CD4-positive, alpha-beta memory T cell (primary cell): ENCODE measurements at regions not wholly inside any gene's neighbourhood (a gene's known extent, or its start where the extent isn't known, plus 50 kb on each side); places are given as distances from the start of the nearest gene placed in this dataset.

Experiments
- CTCF ChIA-PET: fragments of 350-600 bp; sonication (Branson Sonifier 250); formaldehyde crosslinking; loops from one replicate; lab custom pipeline; 2021; ENCODE audit warnings: inconsistent platforms; ENCODE audit not compliant: partially characterized antibody; lab: Charles Lee
- POLR2A ChIA-PET: fragments of 350-600 bp; sonication (Branson Sonifier 250); formaldehyde crosslinking; loops from one replicate; lab custom pipeline; 2021; ENCODE audit not compliant: partially characterized antibody; lab: Charles Lee
- DNase-seq, 5 donors: peaks; one replicate each; pipeline versions ENCODE4 v3.0.0 to v3.0.0-alpha.2; 2020 to 2022; ENCODE audit warnings: mixed read lengths in 1 of 5
- H3K27ac ChIP-seq: one replicate; pipeline ENCODE4 v1.7.0; 2013; ENCODE audit warnings: low read depth, low read length
- H3K27me3 ChIP-seq: 2 replicates; pipeline ENCODE4 v1.7.0; 2013; ENCODE audit warnings: mild to moderate bottlenecking, low read length, moderate library complexity; ENCODE audit not compliant: insufficient read depth
- H3K36me3 ChIP-seq: 2 replicates; pipeline ENCODE4 v1.7.0; 2013; ENCODE audit warnings: mild to moderate bottlenecking, low read length, moderate library complexity; ENCODE audit not compliant: insufficient read depth
- H3K4me1 ChIP-seq: 2 replicates; pipeline ENCODE4 v1.7.0; 2013; ENCODE audit warnings: mild to moderate bottlenecking, low read length, moderate library complexity; ENCODE audit not compliant: insufficient read depth
- H3K4me3 ChIP-seq, 2 donors: one replicate each; pipeline ENCODE4 v1.7.0; 2013; ENCODE audit warnings: low read length in 2 of 2, mild to moderate bottlenecking in 1 of 2
- H3K9me3 ChIP-seq, 2 donors: one replicate each; pipeline ENCODE4 v1.7.0; 2013; ENCODE audit warnings: low read length in 2 of 2, control low read depth in 1 of 2; ENCODE audit not compliant: control insufficient read depth in 1 of 2
- H3K27ac Mint-ChIP-seq, 7 donors: one replicate each; pipeline ENCODE4 v1.8.0; 2020 to 2021; ENCODE audit warnings: mixed read lengths in 7 of 7, mild to moderate bottlenecking in 6 of 7, inconsistent platforms in 3 of 7, moderate library complexity in 3 of 7
- H3K27me3 Mint-ChIP-seq, 2 donors: one replicate each; pipeline ENCODE4 v1.8.0; 2020 to 2021; ENCODE audit warnings: mixed read lengths in 2 of 2
- H3K36me3 Mint-ChIP-seq, 2 donors: one replicate each; pipeline ENCODE4 v1.8.0; 2020 to 2021; ENCODE audit warnings: mixed read lengths in 2 of 2, inconsistent platforms in 1 of 2, mild to moderate bottlenecking in 1 of 2
- H3K4me1 Mint-ChIP-seq, 4 donors: one replicate each; pipeline ENCODE4 v1.8.0; 2020 to 2021; ENCODE audit warnings: mixed read lengths in 4 of 4, mild to moderate bottlenecking in 1 of 4
- H3K4me3 Mint-ChIP-seq, 8 donors: one replicate each; pipeline ENCODE4 v1.8.0; 2020 to 2021; ENCODE audit warnings: mixed read lengths in 8 of 8, mild to moderate bottlenecking in 7 of 8, moderate library complexity in 6 of 8, inconsistent platforms in 3 of 8
- H3K9me3 Mint-ChIP-seq, 8 donors: one replicate each; pipeline ENCODE4 v1.8.0; 2020 to 2021; ENCODE audit warnings: mixed read lengths in 8 of 8, mild to moderate bottlenecking in 5 of 8, inconsistent platforms in 3 of 8, moderate library complexity in 1 of 8
- intact Hi-C: fragments of 100-400 bp; cut with micrococcal nuclease; formaldehyde crosslinking; loops from one replicate; pipeline ENCODE4 v1.15.1; 2023

DNA sequence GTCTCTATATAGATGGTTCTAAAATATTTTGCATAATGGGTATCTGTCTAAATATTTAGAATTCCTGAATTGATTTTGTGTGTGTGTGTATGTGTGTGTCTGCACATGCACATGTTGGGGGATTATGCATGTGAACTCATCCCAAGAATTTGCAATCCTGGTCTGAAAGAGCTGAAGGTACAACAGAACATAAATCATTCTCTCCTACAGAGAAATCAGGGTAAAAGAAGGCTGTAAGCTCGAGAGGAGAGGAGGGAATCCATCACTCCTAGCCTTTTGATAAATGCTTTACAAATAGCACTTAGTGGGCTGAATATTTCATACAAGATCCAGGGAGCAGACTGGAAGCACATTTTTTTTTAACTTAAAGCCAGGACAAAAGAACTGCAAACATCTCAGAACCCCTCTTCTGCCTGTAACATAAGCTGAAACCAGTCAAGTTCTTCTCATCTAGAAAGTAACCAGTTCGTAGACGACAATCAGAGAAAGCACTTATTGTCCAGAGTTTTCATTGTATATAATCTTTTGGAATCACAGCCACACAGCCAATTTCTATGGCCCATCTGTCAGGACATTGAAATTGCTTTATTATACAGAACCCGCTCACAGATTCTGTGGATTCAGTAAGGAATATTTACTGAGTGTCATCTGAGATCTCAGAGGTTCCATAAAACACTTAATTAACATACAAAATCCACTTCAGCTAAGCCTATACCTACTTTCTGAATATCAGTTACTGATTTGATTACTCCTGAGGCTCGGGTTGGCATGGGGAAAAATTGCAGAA is 541.4 kb upstream of the ZNF462 start:
- H3K4me1 Mint-ChIP-seq = no peaks in the 10 kb centered on the region
- CTCF ChIA-PET = interaction anchor here (0.6 kb wide), 1 partner anchor 18 kb away, joined by 3 read pairs; no protein-coding TSS in a partner anchor
- no peaks in the 10 kb centered on the region for H3K27me3 Mint-ChIP-seq

DNA sequence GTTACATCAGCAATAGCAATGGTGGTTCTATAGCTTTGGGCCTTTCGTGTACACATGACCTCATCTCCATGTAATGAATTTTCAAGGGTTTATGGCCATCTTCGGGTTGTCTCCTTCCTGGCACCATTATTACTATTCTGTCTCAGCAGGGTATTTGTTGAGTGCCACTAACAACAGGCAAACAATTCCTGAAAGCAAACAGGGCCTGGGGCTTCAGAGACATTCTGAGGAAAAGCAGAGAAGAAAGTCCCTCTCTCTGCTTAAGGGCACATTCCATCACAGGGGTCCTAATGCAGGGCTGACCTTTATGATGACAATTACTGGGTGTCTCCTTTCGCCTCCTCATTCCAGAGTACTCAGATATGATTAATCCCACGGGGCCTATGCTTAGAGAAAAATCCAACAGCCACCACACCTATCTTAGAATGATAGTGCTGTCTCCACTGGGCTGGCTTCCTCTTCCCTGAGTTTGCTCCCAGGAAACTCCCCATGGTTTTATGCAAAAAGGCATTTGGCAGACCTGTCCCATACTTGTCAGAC is 540.2 kb upstream of the ZNF462 start:
- no peaks in the 10 kb centered on the region for H3K4me1 Mint-ChIP-seq
- no peak for DNase-seq
- intact Hi-C loops = no loop called here
- no peak overlapping the region for H3K27ac Mint-ChIP-seq
- H3K9me3 ChIP-seq = peaks cover 0 to 11% of the 10 kb centered on the region in 2 donors
- H3K4me3 ChIP-seq = no peak overlapping the region
- CTCF ChIA-PET = no interaction called here
- H3K27ac ChIP-seq = no peak overlapping the region
- no peaks in the 10 kb centered on the region for H3K4me1 ChIP-seq
- H3K4me3 Mint-ChIP-seq = no peak overlapping the region
- POLR2A ChIA-PET = no interaction called here
- no peaks in the 10 kb centered on the region for H3K27me3 ChIP-seq
- no peaks in the 10 kb centered on the region for H3K27me3 Mint-ChIP-seq
- no peaks in the 10 kb centered on the region for H3K36me3 Mint-ChIP-seq
- no peaks in the 10 kb centered on the region for H3K36me3 ChIP-seq
- H3K9me3 Mint-ChIP-seq = peaks cover 2 to 37% (median 10%) of the 10 kb centered on the region in 8 donors

More for the DNA sequence above, 541.4 kb upstream of the ZNF462 start:
- no peak overlapping the region for H3K27ac ChIP-seq
- POLR2A ChIA-PET = no interaction called here
- H3K27me3 ChIP-seq = no peaks in the 10 kb centered on the region
- H3K4me1 ChIP-seq = no peaks in the 10 kb centered on the region
- Mint-ChIP-seq H3K27ac (no peak overlapping the region), H3K9me3 (peaks cover 2 to 33% (median 7%) of the 10 kb centered on the region in 8 donors), H3K36me3 (no peaks in the 10 kb centered on the region), H3K4me3 (no peak overlapping the region)
- intact Hi-C loops = no loop called here
- no peak overlapping the region for H3K4me3 ChIP-seq
- DNase-seq = no peak
- no peaks in the 10 kb centered on the region for H3K36me3 ChIP-seq
- peaks cover 0 to 11% of the 10 kb centered on the region in 2 donors for H3K9me3 ChIP-seq

DNA sequence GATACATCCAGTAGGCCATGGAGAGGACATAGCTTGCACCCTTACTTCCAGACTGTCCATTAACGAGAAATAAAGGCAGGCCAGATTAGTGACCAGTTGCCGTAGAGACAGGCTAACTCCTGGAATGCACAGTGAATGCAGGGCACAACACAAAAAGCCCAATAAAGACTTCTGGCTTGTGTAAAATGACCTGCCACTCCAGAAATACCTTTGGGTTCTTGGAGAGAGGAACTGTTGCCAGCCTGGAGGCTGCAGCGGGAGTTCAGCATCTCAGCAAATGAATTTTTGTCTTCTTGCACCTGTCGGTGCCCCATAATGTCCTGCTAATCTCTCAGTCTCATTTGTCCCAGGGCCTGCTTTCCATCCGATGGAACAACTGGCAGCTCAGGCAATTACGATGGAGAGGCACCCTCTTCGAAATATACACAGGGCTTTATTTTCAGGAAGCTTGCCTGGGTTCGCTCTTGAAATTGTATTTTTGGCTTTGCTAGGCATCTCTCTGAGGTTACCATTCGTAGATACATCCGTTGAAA is 538.8 kb upstream of the ZNF462 start:
- intact Hi-C loops = no loop called here
- Histone ChIP-seq H3K9me3 (peaks cover 0 to 11% of the 10 kb centered on the region in 2 donors), H3K4me1 (no peaks in the 10 kb centered on the region), H3K27me3 (no peaks in the 10 kb centered on the region), H3K4me3 (no peak overlapping the region), H3K36me3 (no peaks in the 10 kb centered on the region), H3K27ac (no peak overlapping the region)
- Mint-ChIP-seq H3K9me3 (peaks cover 2 to 37% (median 8%) of the 10 kb centered on the region in 8 donors), H3K27ac (no peak overlapping the region), H3K36me3 (no peaks in the 10 kb centered on the region), H3K4me3 (no peak overlapping the region), H3K4me1 (no peaks in the 10 kb centered on the region), H3K27me3 (no peaks in the 10 kb centered on the region)
- no peak for DNase-seq
- ChIA-PET CTCF (no interaction called here), POLR2A (no interaction called here)

DNA sequence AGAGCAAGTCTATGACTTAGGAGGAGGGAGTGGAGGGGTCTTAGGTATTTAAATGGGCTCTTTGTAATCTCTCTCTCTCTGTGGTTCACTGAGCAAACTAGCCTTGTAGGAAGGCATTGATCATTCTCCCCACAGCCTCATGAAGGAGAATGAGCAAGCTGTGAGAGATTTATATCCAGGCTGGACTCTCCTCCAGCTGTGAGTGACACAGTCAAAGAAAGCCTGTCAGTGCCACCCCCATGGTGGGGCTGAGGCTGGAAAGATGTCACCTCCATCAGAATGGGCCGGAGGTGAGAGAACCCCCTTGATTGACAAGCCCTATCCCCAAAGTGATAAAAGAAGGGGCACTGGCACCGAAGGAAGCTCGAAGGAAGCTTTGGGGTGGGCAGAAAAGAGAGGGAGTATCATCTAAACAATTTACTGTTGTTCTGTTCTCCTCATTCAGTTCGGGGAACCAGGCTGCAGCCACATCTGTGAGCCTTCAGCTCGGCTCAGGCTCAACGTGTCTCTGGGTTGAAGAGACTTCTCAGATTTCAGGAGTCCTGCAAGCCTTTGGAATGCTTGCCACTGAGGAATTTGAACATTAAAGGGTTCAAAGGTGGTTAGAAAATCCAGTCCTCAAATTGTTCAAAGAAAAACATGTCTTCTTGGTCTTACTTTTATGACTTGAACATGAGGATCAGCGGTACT is 538.2 kb upstream of the ZNF462 start:
- H3K27me3 Mint-ChIP-seq = no peaks in the 10 kb centered on the region
- peaks cover 0 to 38% (median 6%) of the 10 kb centered on the region in 8 donors for H3K9me3 Mint-ChIP-seq
- ChIA-PET POLR2A (no interaction called here), CTCF (no interaction called here)
- no peaks in the 10 kb centered on the region for H3K4me1 ChIP-seq
- peaks cover 0 to 11% of the 10 kb centered on the region in 2 donors for H3K9me3 ChIP-seq
- H3K4me1 Mint-ChIP-seq = no peaks in the 10 kb centered on the region
- H3K27ac ChIP-seq = no peak overlapping the region
- DNase-seq = no peak
- H3K27ac Mint-ChIP-seq = no peak overlapping the region
- no peaks in the 10 kb centered on the region for H3K27me3 ChIP-seq
- no peak overlapping the region for H3K4me3 Mint-ChIP-seq
- no peaks in the 10 kb centered on the region for H3K36me3 ChIP-seq
- H3K36me3 Mint-ChIP-seq = no peaks in the 10 kb centered on the region
- intact Hi-C loops = no loop called here
- H3K4me3 ChIP-seq = no peak overlapping the region

DNA sequence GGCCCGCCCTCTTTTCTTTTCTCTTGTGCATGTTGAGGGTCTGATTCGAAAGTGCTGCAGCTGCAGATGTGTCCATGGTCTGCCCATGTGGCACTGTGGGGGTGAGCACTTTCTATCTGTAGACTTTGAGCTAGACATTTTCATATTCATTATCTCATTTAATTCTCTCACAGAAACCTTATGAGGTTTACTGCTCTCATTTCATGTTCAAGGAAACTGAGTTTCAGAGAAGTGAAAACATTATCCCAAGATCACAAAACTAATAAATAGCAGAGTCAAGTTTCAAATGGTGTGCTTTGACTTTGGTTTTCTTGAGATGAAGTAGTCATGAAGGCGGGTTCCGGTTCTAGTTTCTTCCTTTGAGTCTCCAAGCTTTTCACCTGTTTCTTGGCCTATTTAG is 536.5 kb upstream of the ZNF462 start:
- H3K4me3 Mint-ChIP-seq = no peak overlapping the region

DNA sequence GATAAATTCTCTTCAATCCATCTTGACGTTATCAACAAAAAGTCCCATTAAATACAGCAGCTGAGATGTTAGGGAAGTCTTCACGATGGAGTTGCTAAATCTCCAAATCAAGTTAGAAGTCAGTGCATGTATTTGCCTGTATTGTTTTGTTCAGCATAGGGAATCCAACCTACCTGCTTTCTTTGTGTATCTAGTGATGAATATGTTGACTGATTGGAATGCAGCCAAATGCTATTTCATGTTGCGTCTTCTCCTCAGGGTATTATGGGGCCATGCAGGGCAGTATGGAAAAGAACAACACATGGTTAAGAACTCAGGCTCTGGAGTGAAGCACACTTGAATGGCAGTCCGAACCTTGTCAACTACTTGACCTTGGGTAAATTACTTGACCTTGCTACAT is 529.5 kb upstream of the ZNF462 start:
- Mint-ChIP-seq H3K9me3 (peaks cover 0 to 25% (median 8%) of the 10 kb centered on the region in 8 donors), H3K4me1 (no peaks in the 10 kb centered on the region), H3K27me3 (no peaks in the 10 kb centered on the region), H3K27ac (no peak overlapping the region), H3K4me3 (no peak overlapping the region), H3K36me3 (no peaks in the 10 kb centered on the region)
- Histone ChIP-seq H3K36me3 (no peaks in the 10 kb centered on the region), H3K4me3 (no peak overlapping the region), H3K27ac (no peak overlapping the region), H3K9me3 (peaks cover 0 to 3% of the 10 kb centered on the region in 2 donors), H3K27me3 (no peaks in the 10 kb centered on the region), H3K4me1 (no peaks in the 10 kb centered on the region)
- ChIA-PET CTCF (no interaction called here), POLR2A (no interaction called here)
- intact Hi-C loops = no loop called here
- no peak for DNase-seq

More for the DNA sequence above, 536.5 kb upstream of the ZNF462 start:
- no peaks in the 10 kb centered on the region for H3K36me3 Mint-ChIP-seq
- CTCF ChIA-PET = no interaction called here
- no peaks in the 10 kb centered on the region for H3K27me3 ChIP-seq
- no peaks in the 10 kb centered on the region for H3K4me1 Mint-ChIP-seq
- intact Hi-C loops = no loop called here
- H3K27ac Mint-ChIP-seq = no peak overlapping the region
- H3K36me3 ChIP-seq = no peaks in the 10 kb centered on the region
- H3K9me3 ChIP-seq = peaks cover 0 to 11% of the 10 kb centered on the region in 2 donors
- no peaks in the 10 kb centered on the region for H3K4me1 ChIP-seq
- no peak for DNase-seq
- no peaks in the 10 kb centered on the region for H3K27me3 Mint-ChIP-seq
- no peak overlapping the region for H3K27ac ChIP-seq
- POLR2A ChIA-PET = no interaction called here
- peaks cover 0 to 41% (median 6%) of the 10 kb centered on the region in 8 donors for H3K9me3 Mint-ChIP-seq
- H3K4me3 ChIP-seq = no peak overlapping the region

DNA sequence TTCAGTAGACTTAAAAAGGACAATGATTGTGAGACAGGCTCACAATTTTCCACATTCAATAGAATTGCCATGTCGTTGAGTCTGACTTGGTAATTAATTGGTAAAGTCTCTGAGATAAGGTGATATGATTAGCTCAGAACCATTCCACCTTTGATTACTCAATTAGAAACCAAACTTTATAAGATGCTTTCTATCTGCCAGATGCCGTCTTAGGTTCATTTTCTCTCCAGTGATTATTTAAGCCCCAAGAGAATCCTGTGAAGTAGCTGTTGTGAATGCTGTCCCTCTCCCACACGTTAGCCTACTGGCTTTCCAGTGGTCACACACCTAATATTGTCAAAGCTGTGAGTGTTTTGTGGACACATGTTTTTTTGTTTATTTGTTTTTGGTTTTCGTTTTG is 528.9 kb upstream of the ZNF462 start:
- Mint-ChIP-seq H3K9me3 (peaks cover 2 to 30% (median 9%) of the 10 kb centered on the region in 8 donors), H3K4me1 (no peaks in the 10 kb centered on the region), H3K27ac (no peak overlapping the region), H3K27me3 (no peaks in the 10 kb centered on the region), H3K36me3 (no peaks in the 10 kb centered on the region), H3K4me3 (no peak overlapping the region)
- Histone ChIP-seq H3K4me1 (no peaks in the 10 kb centered on the region), H3K27me3 (no peaks in the 10 kb centered on the region), H3K36me3 (no peaks in the 10 kb centered on the region), H3K4me3 (no peak overlapping the region), H3K27ac (no peak overlapping the region), H3K9me3 (peaks cover 0 to 3% of the 10 kb centered on the region in 2 donors)
- intact Hi-C loops = no loop called here
- no peak for DNase-seq
- ChIA-PET POLR2A (no interaction called here), CTCF (no interaction called here)
